HepG2 (cell line): ENCODE measurements at regions not wholly inside any gene's neighbourhood (a gene's known extent, or its start where the extent isn't known, plus 50 kb on each side); places are given as distances from the start of the nearest gene placed in this dataset.

Experiments
- ATAC-seq: fragments of 200-7000 bp; cut with Tn5 transposase; 3 replicates; pipeline ENCODE4 v1.9.1; 2020; ENCODE audit warnings: mild to moderate bottlenecking, moderate library complexity
- BruUV-seq: library from RNA; stranded (reverse); fragments of 400-500 nt; replicated peaks from 2 replicates; lab custom pipeline; 2021; lab: Mats Ljungman, UMichigan
- CTCF ChIA-PET: fragments of 300-600 bp; formaldehyde crosslinking; extraction: SDS; loops from one replicate; lab custom pipeline; 2021; ENCODE audit warnings: low total read pairs, inconsistent platforms, low intra/inter-chr PET ratio; lab: Yijun Ruan, JAX
- POLR2A ChIA-PET: fragments of 350-600 bp; sonication (Branson Sonifier 250); formaldehyde crosslinking; loops from one replicate; lab custom pipeline; 2020; ENCODE audit warnings: antibody characterized with exemption, inconsistent platforms; lab: Yijun Ruan, JAX
- DNase-seq: peaks from one replicate; pipeline ENCODE4 v3.0.0-alpha.2; 2015; ENCODE audit warnings: low spot score
- FAIRE-seq: peaks from 3 replicates; lab custom pipeline; 2011; peaks lifted over from hg19 to GRCh38; lab: Jason Lieb, UNC
- H2AFZ ChIP-seq: one replicate; pipeline ENCODE4 v1.6.1; 2011; ENCODE audit warnings: low read length, inconsistent platforms
- H3K27ac ChIP-seq: fragments of 300-600 bp; 3 replicates; pipeline ENCODE4 v1.8.0; 2011; ENCODE audit warnings: mixed run types, mild to moderate bottlenecking, mixed read lengths, low read length, inconsistent platforms; ENCODE audit not compliant: insufficient read depth; ENCODE audit errors: extremely low read length
- H3K27me3 ChIP-seq, 2 experiments: fragments of 200-600 bp in 1 of 2; 2 replicates in 1 of 2; 3 replicates in 1 of 2; pipeline versions ENCODE4 v1.6.0 to v1.8.0; 2011; ENCODE audit warnings: low read length in 2 of 2, mild to moderate bottlenecking in 2 of 2, moderate library complexity in 2 of 2, inconsistent platforms in 1 of 2; ENCODE audit not compliant: insufficient read depth in 2 of 2, control insufficient read depth in 1 of 2
- H3K36me3 ChIP-seq, 2 experiments: fragments of 200-600 bp in 1 of 2; replicated peaks in 1 of 2; 2 replicates in 1 of 2; 3 replicates in 1 of 2; pipeline versions ENCODE4 v1.5.1 to v1.8.0; 2011; ENCODE audit warnings: low read length in 2 of 2, inconsistent platforms in 1 of 2; ENCODE audit not compliant: insufficient read depth in 2 of 2, control insufficient read depth in 1 of 2
- H3K4me1 ChIP-seq: 2 replicates; pipeline ENCODE4 v1.5.1; 2012; ENCODE audit warnings: low read length, inconsistent platforms; ENCODE audit not compliant: insufficient read depth
- H3K4me2 ChIP-seq: 2 replicates; pipeline ENCODE4 v1.6.0; 2011; ENCODE audit warnings: low read depth, low read length, inconsistent platforms
- H3K4me3 ChIP-seq, 3 experiments: fragments of 200-600 bp in 1 of 3; sonication (generic), shearing (Covaris generic) in 1 of 3; replicated peaks in 1 of 3; 2 replicates each; pipeline ENCODE4 v1.5.1; 2011 to 2016; ENCODE audit warnings: low read length in 3 of 3, inconsistent platforms in 2 of 3, low read depth in 2 of 3, mild to moderate bottlenecking in 2 of 3, control low read depth in 1 of 3, mixed read lengths in 1 of 3; ENCODE audit not compliant: insufficient read depth in 1 of 3
- H3K79me2 ChIP-seq: one replicate; pipeline ENCODE4 v1.6.1; 2011; ENCODE audit warnings: low read length, inconsistent platforms; ENCODE audit not compliant: insufficient read depth
- H3K9ac ChIP-seq: 2 replicates; pipeline ENCODE4 v1.6.0; 2011; ENCODE audit warnings: mild to moderate bottlenecking, low read depth, low read length, inconsistent platforms; ENCODE audit not compliant: insufficient read depth
- H3K9me3 ChIP-seq: 2 replicates; pipeline ENCODE4 v1.5.1; 2012; ENCODE audit warnings: mild to moderate bottlenecking, low read length
- H4K20me1 ChIP-seq: 2 replicates; pipeline ENCODE4 v1.6.0; 2011; ENCODE audit warnings: inconsistent platforms, mild to moderate bottlenecking, low read length, moderate library complexity; ENCODE audit not compliant: insufficient read depth
- ARID4A ChIP-seq: sonication (generic); formaldehyde crosslinking; IDR thresholded peaks from 2 replicates; pipeline ENCODE4 v1.5.0; 2020; ENCODE audit warnings: mild to moderate bottlenecking, missing genetic modification reagents, borderline replicate concordance
- CBX2 ChIP-seq, 2 experiments: fragments of 200-600 bp in 1 of 2; sonication (generic); formaldehyde crosslinking in 1 of 2; IDR thresholded peaks; 2 replicates each; pipeline versions ENCODE4 v1.7.0 to v1.8.1; 2018 to 2022; ENCODE audit warnings: low read depth in 2 of 2, low read length in 1 of 2, mild to moderate bottlenecking in 1 of 2, missing genetic modification reagents in 1 of 2
- HNF4A ChIP-seq: sonication (generic); formaldehyde crosslinking; IDR thresholded peaks from 2 replicates; pipeline ENCODE4 v1.4.0; 2020; ENCODE audit warnings: missing genetic modification reagents
- MATR3 ChIP-seq: sonication (generic); formaldehyde crosslinking; IDR thresholded peaks from 2 replicates; pipeline ENCODE4 v1.4.0; 2020; ENCODE audit warnings: missing genetic modification reagents
- MTERF4 ChIP-seq: sonication (generic); formaldehyde crosslinking; IDR thresholded peaks from 2 replicates; pipeline ENCODE4 v1.8.0; 2023; ENCODE audit warnings: mild to moderate bottlenecking, missing genetic modification reagents
- NFIB ChIP-seq: sonication (generic); formaldehyde crosslinking; IDR thresholded peaks from 2 replicates; pipeline ENCODE4 v1.9.0; 2021; ENCODE audit warnings: missing genetic modification reagents, mild to moderate bottlenecking, borderline replicate concordance
- PRMT3 ChIP-seq: sonication (generic); formaldehyde crosslinking; IDR thresholded peaks from 2 replicates; pipeline ENCODE4 v1.8.1; 2022; ENCODE audit warnings: low read depth, mild to moderate bottlenecking, moderate library complexity, missing genetic modification reagents, borderline replicate concordance
- REPIN1 ChIP-seq: sonication (generic); formaldehyde crosslinking; IDR thresholded peaks from 2 replicates; pipeline ENCODE4 v1.8.0; 2022; ENCODE audit warnings: missing genetic modification reagents, low read depth, mild to moderate bottlenecking, borderline replicate concordance
- RORA ChIP-seq: sonication (generic); formaldehyde crosslinking; IDR thresholded peaks from 2 replicates; pipeline ENCODE4 v1.5.0; 2020; ENCODE audit warnings: mild to moderate bottlenecking, missing genetic modification reagents, moderate library complexity
- SKI ChIP-seq: fragments of 450-650 bp; IDR thresholded peaks from one replicate; pipeline ENCODE4 v1.6.1; 2018; ENCODE audit warnings: mild to moderate bottlenecking; ENCODE audit not compliant: partially characterized antibody
- SUZ12 ChIP-seq: fragments of 150-350 bp; IDR thresholded peaks from 2 replicates; pipeline ENCODE4 v1.6.1; 2014; ENCODE audit warnings: low read depth, low read length
- TCF7L2 ChIP-seq: IDR thresholded peaks from 2 replicates; pipeline ENCODE4 v1.6.1; 2011; ENCODE audit warnings: mild to moderate bottlenecking, low read depth, low read length, moderate library complexity
- ZBTB2 ChIP-seq: sonication (generic); formaldehyde crosslinking; IDR thresholded peaks from 2 replicates; pipeline ENCODE4 v1.8.0; 2022; ENCODE audit warnings: low read depth, missing genetic modification reagents
- ZNF282 ChIP-seq: fragments of 450-650 bp; IDR thresholded peaks from 2 replicates; pipeline ENCODE4 v1.6.1; 2018; ENCODE audit not compliant: partially characterized antibody
- ZNF468 ChIP-seq: sonication (generic); formaldehyde crosslinking; IDR thresholded peaks from 2 replicates; pipeline ENCODE4 v1.8.0; 2022; ENCODE audit warnings: mild to moderate bottlenecking, moderate library complexity, missing genetic modification reagents
- ZNF503 ChIP-seq: sonication (generic); formaldehyde crosslinking; IDR thresholded peaks from 2 replicates; pipeline ENCODE4 v1.4.0; 2020; ENCODE audit warnings: missing genetic modification reagents
- WGBS: methylation state at CpG from one replicate; pipeline ENCODE4 v1.1.6; 2017; ENCODE audit warnings: low lambda C conversion rate; 5-methylcytosine and 5-hydroxymethylcytosine counted together
- in situ Hi-C: cut with HindIII; loops from 2 replicates; pipeline ENCODE4 v1.10.0; 2017; ENCODE audit warnings: low pct_unique_long_range_greater_than_20kb; ENCODE audit not compliant: extremely low pct_ligation_motif_present
- intact Hi-C: fragments of 100-400 bp; cut with micrococcal nuclease; formaldehyde crosslinking; loops from one replicate; pipeline ENCODE4 v1.10.0; 2022; ENCODE audit not compliant: unreplicated experiment

DNA sequence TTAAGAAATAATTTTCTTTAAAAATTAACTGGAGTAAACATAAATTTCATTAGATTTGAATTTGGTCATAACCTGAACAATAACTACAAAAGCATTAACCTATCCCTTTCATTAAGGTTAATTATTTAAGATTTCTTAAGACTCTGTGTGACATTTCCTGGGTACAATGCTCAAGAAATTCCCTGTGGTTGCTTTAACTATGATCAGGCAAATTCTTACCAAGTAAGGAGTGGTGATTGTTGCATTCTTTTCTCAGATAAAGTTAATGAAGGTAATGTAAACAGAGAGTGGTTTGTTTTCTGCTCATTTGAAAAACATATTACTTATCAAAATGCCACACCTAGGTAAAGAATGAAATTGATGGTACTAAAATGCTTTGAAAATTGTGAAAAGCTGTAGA, 114.8 kb upstream of the MIR17HG start (continued):
- TF ChIP-seq MTERF4 (CRISPR knock-in tag) (no peak), RORA (no peak), HNF4A (no peak), MATR3 (no peak)

DNA sequence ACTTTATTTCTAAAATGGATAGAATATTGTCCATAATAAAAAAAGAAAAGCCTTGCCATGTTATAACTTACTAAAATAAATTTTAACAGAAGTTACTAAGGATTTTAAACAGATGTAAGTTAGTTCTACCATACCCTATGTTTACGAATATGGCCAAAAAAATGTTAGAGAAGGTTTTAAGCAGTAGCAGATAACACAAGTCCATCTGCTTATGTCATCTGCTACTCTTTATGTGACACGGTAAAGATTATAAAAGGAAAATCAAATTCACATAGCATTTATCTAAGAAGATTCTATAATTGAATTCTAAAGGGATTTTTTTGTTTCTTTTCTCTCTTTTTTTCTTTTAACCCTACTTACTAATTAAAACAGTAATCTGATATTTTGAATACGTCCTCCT, 114.2 kb upstream of the MIR17HG start:
- no peaks in the 10 kb centered on the region for H3K9me3 ChIP-seq
- H3K4me3 ChIP-seq, result no peak overlapping the region
- DNase-seq (no peak), ATAC-seq (no peak), FAIRE-seq (no peak)
- in situ Hi-C loops (no loop called here), intact Hi-C loops (no loop called here)
- BruUV-seq, result no TSS peak
- H3K27me3 ChIP-seq, result no peaks in the 10 kb centered on the region
- no peaks in the 10 kb centered on the region for H3K79me2 ChIP-seq
- WGBS, result 1% methylated on average over 3 of the region's 3 CpGs
- no peaks in the 10 kb centered on the region for H3K4me1 ChIP-seq
- no peaks in the 10 kb centered on the region for H3K36me3 ChIP-seq
- H3K4me2 ChIP-seq, result no peak overlapping the region
- ChIA-PET CTCF (no interaction called here), POLR2A (no interaction called here)
- H4K20me1 ChIP-seq, result no peaks in the 10 kb centered on the region
- no peak overlapping the region for H3K9ac ChIP-seq
- H3K27ac ChIP-seq, result no peak overlapping the region
- no peak overlapping the region for H2AFZ ChIP-seq
- TF ChIP-seq ZNF282 (no peak), SKI (no peak), ZNF468 (CRISPR knock-in tag) (no peak), CBX2 (IDR thresholded peaks at IDR 0.05; ENCODE audit: low read depth, low read length) (no peak), CBX2 (CRISPR knock-in tag; IDR thresholded peaks at IDR 0.05; ENCODE audit: low read depth) (no peak), PRMT3 (no peak), SUZ12 (no peak), ARID4A (CRISPR knock-in tag) (no peak), TCF7L2 (no peak), ZBTB2 (no peak), REPIN1 (CRISPR knock-in tag) (no peak), NFIB (CRISPR knock-in tag) (no peak), ZNF503 (CRISPR knock-in tag) (no peak)
